Epithelial cell of esophagus (primary cell): ENCODE measurements at regions not wholly inside any gene's neighbourhood (a gene's known extent, or its start where the extent isn't known, plus 50 kb on each side); places are given as distances from the start of the nearest gene placed in this dataset.

Experiments used
- DNase-seq: peaks from one replicate; pipeline ENCODE4 v3.0.0; 2010; ENCODE audit warnings: low read depth
- H3K4me3 ChIP-seq: 2 replicates; pipeline ENCODE4 v1.5.1; 2011; ENCODE audit warnings: mild to moderate bottlenecking, low read length, control low read depth
- CTCF ChIP-seq: IDR thresholded peaks from 2 replicates; pipeline ENCODE4 v1.5.1; 2011; ENCODE audit warnings: low read depth, mild to moderate bottlenecking, low read length, control low read depth, inconsistent platforms; ENCODE audit not compliant: insufficient read depth; ENCODE audit errors: missing control alignments

GRCh38 chr5:96569770-96570169, 92.4 kb upstream of the CAST start:
- TF ChIP-seq CTCF, result no peak
- no peak overlapping the region for H3K4me3 ChIP-seq
- DNase-seq, result no peak

- peak; percentile 91 for DNase-seq
- H3K4me3 ChIP-seq, result no peak overlapping the region
- TF ChIP-seq CTCF, result no peak
These were observed 89.2 kb upstream of the CAST start for GRCh38 chr5:96572864-96573512.

- DNase-seq, result no peak
- H3K4me3 ChIP-seq, result no peak overlapping the region
- no peak for TF ChIP-seq CTCF
These were observed 88.7 kb upstream of the CAST start for GRCh38 chr5:96573513-96573894.

GRCh38 chr5:96576876-96577275, 85.3 kb upstream of the CAST start:
- no peak for TF ChIP-seq CTCF
- DNase-seq, result no peak
- H3K4me3 ChIP-seq, result no peak overlapping the region

- no peak for TF ChIP-seq CTCF
- DNase-seq, result peak; percentile 27
- H3K4me3 ChIP-seq, result no peak overlapping the region
These were observed 84.3 kb upstream of the CAST start for GRCh38 chr5:96577909-96578308.

- H3K4me3 ChIP-seq, result no peak overlapping the region
- no peak for TF ChIP-seq CTCF
- DNase-seq, result no peak
These were observed 82.5 kb upstream of the CAST start for GRCh38 chr5:96579711-96580110.

- peak; percentile 61 for DNase-seq
- H3K4me3 ChIP-seq, result no peak overlapping the region
These were observed 79.8 kb upstream of the CAST start for GRCh38 chr5:96582343-96582742.

More at GRCh38 chr5:96582343-96582742, 79.8 kb upstream of the CAST start:
- no peak for TF ChIP-seq CTCF
